Esophagus mucosa (tissue), 1 donor: ENCODE measurements at regions not wholly inside any gene's neighbourhood (a gene's known extent, or its start where the extent isn't known, plus 50 kb on each side); places are given as distances from the start of the nearest gene placed in this dataset.
"Not testable (repeated sequence)": the region's sequence is repeated elsewhere in the genome, so short reads cannot be mapped to it uniquely, and the experiment has no call there.

Experiments used
- ATAC-seq: fragments of 200-7000 bp; cut with Tn5 transposase; one replicate; pipeline ENCODE4 v1.9.1; 2020
- donor health status: DM: yes; HTN: yes; CAD: no.

- no peak for ATAC-seq
Observed at GRCh38 chr12:88931598-88931997, 351.3 kb upstream of the KITLG start.

GRCh38 chr12:88925454-88925853 lies 345.2 kb upstream of the KITLG start:
- no peak for ATAC-seq

- ATAC-seq, result no peak
Observed at GRCh38 chr12:88924162-88924561, 343.9 kb upstream of the KITLG start.

GRCh38 chr12:88923631-88924030 lies 343.4 kb upstream of the KITLG start:
- ATAC-seq, result no peak

- ATAC-seq, result no peak
Observed at GRCh38 chr12:88922816-88923215, 342.5 kb upstream of the KITLG start.

GRCh38 chr12:88921890-88922532 lies 341.7 kb upstream of the KITLG start:
- ATAC-seq, result no peak

GRCh38 chr12:88921434-88921833 lies 341.2 kb upstream of the KITLG start:
- ATAC-seq, result no peak

GRCh38 chr12:88918161-88918560 lies 337.9 kb upstream of the KITLG start:
- ATAC-seq, result no peak

GRCh38 chr12:88914967-88915366 lies 334.7 kb upstream of the KITLG start:
- no peak for ATAC-seq

- ATAC-seq, result no peak
Observed at GRCh38 chr12:88909510-88909909, 329.2 kb upstream of the KITLG start.

GRCh38 chr12:88908345-88908744 lies 328.1 kb upstream of the KITLG start:
- ATAC-seq, result no peak

GRCh38 chr12:88904705-88905104 lies 324.4 kb upstream of the KITLG start:
- ATAC-seq, result no peak

GRCh38 chr12:88903333-88903732 lies 323.1 kb upstream of the KITLG start:
- no peak for ATAC-seq

- ATAC-seq, result no peak
Observed at GRCh38 chr12:88897723-88898122, 317.5 kb upstream of the KITLG start.

GRCh38 chr12:88896958-88897357 lies 316.7 kb upstream of the KITLG start:
- ATAC-seq, result no peak

GRCh38 chr12:88895634-88896033 lies 315.4 kb upstream of the KITLG start:
- ATAC-seq, result no peak

- ATAC-seq, result no peak
Observed at GRCh38 chr12:88893801-88894200, 313.5 kb upstream of the KITLG start.

- ATAC-seq, result not testable (repeated sequence)
Observed at GRCh38 chr12:88891434-88891833, 311.2 kb upstream of the KITLG start.

- ATAC-seq, result no peak
Observed at GRCh38 chr12:88889326-88890110, 309.2 kb upstream of the KITLG start.

GRCh38 chr12:88884600-88884999 lies 304.3 kb upstream of the KITLG start:
- no peak for ATAC-seq

- no peak for ATAC-seq
Observed at GRCh38 chr12:88882662-88883061, 302.4 kb upstream of the KITLG start.

- no peak for ATAC-seq
Observed at GRCh38 chr12:88880051-88880450, 299.8 kb upstream of the KITLG start.

GRCh38 chr12:88878295-88878694 lies 298.0 kb upstream of the KITLG start:
- ATAC-seq, result no peak

- no peak for ATAC-seq
Observed at GRCh38 chr12:88876857-88877256, 296.6 kb upstream of the KITLG start.
